Ovary (tissue), 7 donors: ENCODE measurements at regions not wholly inside any gene's neighbourhood (a gene's known extent, or its start where the extent isn't known, plus 50 kb on each side); places are given as distances from the start of the nearest gene placed in this dataset.

Source experiments
- DNase-seq, 5 donors: peaks; one replicate each; pipeline ENCODE4 v3.0.0-alpha.2; 2019 to 2020
- H3K27ac ChIP-seq, 2 donors: fragments of 200-600 bp; one replicate each; pipeline versions ENCODE4 v1.5.1 to v1.8.0; 2019 to 2022
- H3K27me3 ChIP-seq: fragments of 200-600 bp; one replicate; pipeline ENCODE4 v1.8.0; 2022
- H3K36me3 ChIP-seq: fragments of 200-600 bp; sonication (generic); one replicate; pipeline ENCODE4 v1.5.1; 2019
- H3K4me1 ChIP-seq: one replicate; pipeline ENCODE4 v1.8.1; 2013; ENCODE audit warnings: mild to moderate bottlenecking, moderate library complexity; ENCODE audit not compliant: insufficient read depth
- H3K4me3 ChIP-seq: fragments of 200-600 bp; sonication (generic); one replicate; pipeline ENCODE4 v1.5.1; 2017
- H3K9me3 ChIP-seq, 2 donors: fragments of 200-600 bp in 1 of 2; sonication (generic) in 1 of 2; one replicate each; pipeline versions ENCODE4 v1.5.1 to v1.8.1; 2013 to 2019; ENCODE audit warnings: mild to moderate bottlenecking in 1 of 2, moderate library complexity in 1 of 2
- CTCF ChIP-seq, 3 donors: fragments of 450-650 bp in 2 of 3; fragments of 200-600 bp in 1 of 3; IDR thresholded peaks; one replicate each; pipeline versions ENCODE4 v1.5.1 to v1.8.0; 2016 to 2022; ENCODE audit warnings: antibody characterized with exemption in 3 of 3, mild to moderate bottlenecking in 1 of 3
- EP300 ChIP-seq: sonication (generic); formaldehyde crosslinking; IDR thresholded peaks from one replicate; pipeline ENCODE4 v1.6.1; 2017; ENCODE audit warnings: antibody characterized with exemption
- POLR2A ChIP-seq: fragments of 450-650 bp; IDR thresholded peaks from one replicate; pipeline ENCODE4 v1.6.1; 2017; ENCODE audit warnings: antibody characterized with exemption, mild to moderate bottlenecking, moderate library complexity
- WGBS, 3 donors: extraction: QIAGEN DNeasy Blood & Tissue Kit in 1 of 3; methylation state at CpG; one replicate each; pipeline versions ENCODE4 v1.1.5 to v1.1.7; 2013 to 2017; 5-methylcytosine and 5-hydroxymethylcytosine counted together
- intact Hi-C, 4 donors: fragments of 100-400 bp; cut with DNase I; formaldehyde crosslinking; loops; one replicate each; pipeline versions ENCODE4 v1.11.0 to v1.15.1; 2022 to 2023
- donor health status: DM: no; HTN: no; CAD: no; lungs with moderate emphysema.
- donor health status: DM: no; HTN: no; CAD: no.
- donor health status: Bipolar disorder and iron deficiency.
- donor health status: DM: no; HTN: no; CAD: no.
- donor health status: DM: yes; HTN: yes; CAD: no.

DNA sequence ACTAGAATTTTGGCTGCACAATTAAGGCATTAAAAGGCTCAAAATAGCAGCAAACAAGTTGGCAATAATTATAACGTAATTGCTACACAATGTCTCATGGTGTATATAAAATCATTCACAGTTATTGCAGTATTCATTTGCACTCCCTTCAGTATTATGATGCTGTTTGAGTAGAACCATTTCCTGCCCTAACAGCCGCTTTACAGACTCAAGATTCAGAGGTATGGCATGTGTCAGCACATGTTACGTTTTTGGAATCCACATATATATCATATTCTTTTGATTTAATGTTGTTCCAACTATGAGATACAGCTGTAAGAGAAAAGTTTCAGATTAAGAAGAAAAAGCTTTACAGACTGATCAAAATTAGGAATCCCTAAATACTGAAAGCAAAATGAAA is 56.3 kb upstream of the NCKAP5 start:
- intact Hi-C loops: no loop called here
- Histone ChIP-seq H3K27ac (no peak overlapping the region), H3K4me3 (no peak overlapping the region), H3K27me3 (no peaks in the 10 kb centered on the region), H3K9me3 (no peaks in the 10 kb centered on the region), H3K36me3 (no peaks in the 10 kb centered on the region), H3K4me1 (no peaks in the 10 kb centered on the region)
- 86 to 94% (median 88%) methylated on average over 3 of the region's 3 CpGs for WGBS, 3 donors
- DNase-seq: no peak
- TF ChIP-seq EP300 (no peak), POLR2A (no peak), CTCF (IDR thresholded peaks at IDR 0.05) (no peak)

- Histone ChIP-seq H3K4me1 (no peaks in the 10 kb centered on the region), H3K27ac (no peak overlapping the region), H3K27me3 (no peaks in the 10 kb centered on the region), H3K4me3 (no peak overlapping the region), H3K9me3 (no peaks in the 10 kb centered on the region), H3K36me3 (no peaks in the 10 kb centered on the region)
- TF ChIP-seq CTCF (IDR thresholded peaks at IDR 0.05) (no peak), POLR2A (no peak), EP300 (no peak)
- WGBS, 3 donors: 62 to 71% (median 70%) methylated on average over 1 of the region's 1 CpG
- intact Hi-C loops: no loop called here
- no peak for DNase-seq
Measured at GRCh38 chr2:133627741-133628140, 59.5 kb upstream of the NCKAP5 start.

- DNase-seq: no peak
- WGBS, 3 donors: 86 to 93% (median 91%) methylated on average over 7 of the region's 7 CpGs
- no peaks in the 10 kb centered on the region for H3K9me3 ChIP-seq
- no peak for TF ChIP-seq POLR2A
- no peak for TF ChIP-seq EP300
- no peak for TF ChIP-seq CTCF (IDR thresholded peaks at IDR 0.05)
- no peak overlapping the region for H3K27ac ChIP-seq
- no peaks in the 10 kb centered on the region for H3K27me3 ChIP-seq
- no peak overlapping the region for H3K4me3 ChIP-seq
- H3K36me3 ChIP-seq: no peaks in the 10 kb centered on the region
- no peaks in the 10 kb centered on the region for H3K4me1 ChIP-seq
- intact Hi-C loops: no loop called here
Measured at GRCh38 chr2:133633309-133633708, 65.0 kb upstream of the NCKAP5 start.

DNA sequence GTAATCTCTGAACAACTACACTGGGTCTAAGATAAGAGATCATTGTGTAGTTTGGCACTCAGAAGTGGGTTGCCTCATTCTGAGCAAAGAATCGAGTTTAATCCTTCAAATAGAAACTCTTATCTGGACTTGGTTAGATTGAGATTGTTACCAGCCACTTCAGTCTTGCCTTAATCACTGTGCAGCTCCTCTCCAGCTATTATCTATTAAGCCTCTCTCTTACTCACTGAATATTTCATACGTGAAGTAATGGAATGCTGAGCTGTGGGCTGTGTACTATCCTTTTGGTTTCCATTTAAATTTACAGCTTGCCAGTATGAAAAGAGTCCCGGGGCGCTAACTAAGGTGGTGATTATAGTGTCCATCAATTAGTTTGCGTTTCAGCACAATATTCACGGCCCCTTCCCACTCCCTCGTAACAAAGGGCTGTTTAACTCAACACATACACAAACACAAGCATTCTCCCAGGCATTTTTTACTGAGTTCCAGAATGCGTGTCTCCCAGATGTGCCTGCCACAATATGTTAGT is 65.7 kb upstream of the NCKAP5 start:
- H3K9me3 ChIP-seq: no peaks in the 10 kb centered on the region
- DNase-seq: no peak
- H3K4me1 ChIP-seq: no peaks in the 10 kb centered on the region
- H3K36me3 ChIP-seq: no peaks in the 10 kb centered on the region
- intact Hi-C loops: no loop called here
- WGBS, 3 donors: 11 to 16% (median 12%) methylated on average over 8 of the region's 8 CpGs
- TF ChIP-seq CTCF (IDR thresholded peaks at IDR 0.05) (no peak), EP300 (no peak), POLR2A (no peak)
- H3K27me3 ChIP-seq: no peaks in the 10 kb centered on the region
- no peak overlapping the region for H3K4me3 ChIP-seq
- H3K27ac ChIP-seq: no peak overlapping the region

- no peaks in the 10 kb centered on the region for H3K27me3 ChIP-seq
- no peak overlapping the region for H3K4me3 ChIP-seq
- intact Hi-C loops: no loop called here
- H3K4me1 ChIP-seq: no peaks in the 10 kb centered on the region
- no peaks in the 10 kb centered on the region for H3K9me3 ChIP-seq
- no peak overlapping the region for H3K27ac ChIP-seq
- no peak for DNase-seq
- TF ChIP-seq CTCF (IDR thresholded peaks at IDR 0.05) (no peak), EP300 (no peak), POLR2A (no peak)
- H3K36me3 ChIP-seq: no peaks in the 10 kb centered on the region
Measured at GRCh38 chr2:133635131-133635530, 66.9 kb upstream of the NCKAP5 start.
